ENCODE measurements at regions not wholly inside any gene's neighbourhood (a gene's known extent, or its start where the extent isn't known, plus 50 kb on each side); places are given as distances from the start of the nearest gene placed in this dataset.

DNA sequence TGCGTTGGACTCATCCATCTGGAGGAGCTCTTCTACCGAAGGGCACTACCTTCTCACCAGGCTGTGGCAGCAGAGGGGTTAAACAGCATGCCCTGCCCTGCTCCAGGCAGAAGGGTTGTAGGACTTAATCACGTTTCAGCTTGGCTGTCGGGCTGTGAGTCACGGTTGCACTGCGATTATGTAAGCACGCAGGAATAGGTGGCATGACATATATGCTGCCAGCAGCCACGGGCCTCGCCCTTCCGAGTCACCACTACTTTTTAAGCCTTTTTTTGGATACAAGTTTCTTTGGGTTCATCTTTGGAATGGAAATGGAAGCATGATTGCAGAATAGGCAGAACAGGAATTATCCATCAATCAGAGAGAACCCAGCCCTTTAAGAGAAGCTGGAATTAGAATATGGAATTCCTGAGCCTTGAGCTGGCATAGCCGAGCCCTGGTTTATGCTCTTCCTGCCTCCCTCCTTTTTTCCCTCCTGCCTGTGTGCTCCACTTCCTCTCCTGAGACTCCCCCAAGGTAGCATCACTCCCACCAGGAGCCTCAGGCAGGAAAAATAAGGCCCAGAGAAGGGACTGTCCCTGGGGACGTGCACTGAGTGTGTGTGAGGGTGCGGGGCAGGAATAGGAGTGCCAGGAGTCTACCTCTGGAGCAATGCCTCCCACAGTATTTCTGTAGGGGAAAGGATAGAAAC, 86.8 kb downstream of the SEMA4F start:
- TF ChIP-seq, protein P1, sequence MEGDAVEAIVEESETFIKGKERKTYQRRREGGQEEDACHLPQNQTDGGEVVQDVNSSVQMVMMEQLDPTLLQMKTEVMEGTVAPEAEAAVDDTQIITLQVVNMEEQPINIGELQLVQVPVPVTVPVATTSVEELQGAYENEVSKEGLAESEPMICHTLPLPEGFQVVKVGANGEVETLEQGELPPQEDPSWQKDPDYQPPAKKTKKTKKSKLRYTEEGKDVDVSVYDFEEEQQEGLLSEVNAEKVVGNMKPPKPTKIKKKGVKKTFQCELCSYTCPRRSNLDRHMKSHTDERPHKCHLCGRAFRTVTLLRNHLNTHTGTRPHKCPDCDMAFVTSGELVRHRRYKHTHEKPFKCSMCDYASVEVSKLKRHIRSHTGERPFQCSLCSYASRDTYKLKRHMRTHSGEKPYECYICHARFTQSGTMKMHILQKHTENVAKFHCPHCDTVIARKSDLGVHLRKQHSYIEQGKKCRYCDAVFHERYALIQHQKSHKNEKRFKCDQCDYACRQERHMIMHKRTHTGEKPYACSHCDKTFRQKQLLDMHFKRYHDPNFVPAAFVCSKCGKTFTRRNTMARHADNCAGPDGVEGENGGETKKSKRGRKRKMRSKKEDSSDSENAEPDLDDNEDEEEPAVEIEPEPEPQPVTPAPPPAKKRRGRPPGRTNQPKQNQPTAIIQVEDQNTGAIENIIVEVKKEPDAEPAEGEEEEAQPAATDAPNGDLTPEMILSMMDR (IDR thresholded peaks at IDR 0.05; ENCODE audit: insufficient read depth, low read depth, low read length, missing control alignments) = no peak
- H3K4me3 ChIP-seq (ENCODE audit: low read depth, low read length) = no peak overlapping the region
- DNase-seq (ENCODE audit: low read depth) = no peak

GRCh38 chr2:74741629-74742028, 87.6 kb downstream of the SEMA4F start:
- TF ChIP-seq, protein P1 (IDR thresholded peaks at IDR 0.05; ENCODE audit: insufficient read depth, low read depth, low read length, missing control alignments) = no peak
- no peak for DNase-seq (ENCODE audit: low read depth)
- H3K4me3 ChIP-seq (ENCODE audit: low read depth, low read length) = no peak overlapping the region

GRCh38 chr2:74742471-74742870, 88.4 kb downstream of the SEMA4F start:
- H3K4me3 ChIP-seq (ENCODE audit: low read depth, low read length) = no peak overlapping the region
- TF ChIP-seq, protein P1 (IDR thresholded peaks at IDR 0.05; ENCODE audit: insufficient read depth, low read depth, low read length, missing control alignments) = no peak
- no peak for DNase-seq (ENCODE audit: low read depth)

- no peak overlapping the region for H3K4me3 ChIP-seq (ENCODE audit: low read depth, low read length)
- no peak for DNase-seq (ENCODE audit: low read depth)
- TF ChIP-seq, protein P1 (IDR thresholded peaks at IDR 0.05; ENCODE audit: insufficient read depth, low read depth, low read length, missing control alignments) = no peak
Measured at GRCh38 chr2:74743039-74743438, 89.0 kb downstream of the SEMA4F start.

DNA sequence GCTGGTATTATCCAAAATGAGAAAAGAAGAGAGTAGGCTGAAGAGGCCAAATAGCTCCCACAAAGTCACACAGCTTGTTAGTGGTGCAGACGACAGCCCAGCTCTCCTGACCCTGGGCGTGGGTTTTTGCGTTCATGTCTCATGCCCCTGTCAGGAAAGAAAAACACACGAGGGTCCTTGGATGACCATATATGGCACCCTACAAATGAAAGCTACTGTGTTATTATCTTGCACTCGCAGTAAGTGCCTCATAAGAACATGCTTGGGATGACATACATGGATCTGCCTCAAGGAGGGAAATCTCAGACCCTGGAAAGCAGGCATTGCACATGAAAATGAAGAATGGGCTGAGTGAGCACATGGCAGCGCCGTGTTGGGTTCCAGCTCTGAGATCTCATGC, 89.7 kb downstream of the SEMA4F start:
- DNase-seq (ENCODE audit: low read depth) = no peak
- no peak overlapping the region for H3K4me3 ChIP-seq (ENCODE audit: low read depth, low read length)
- TF ChIP-seq, protein P1 (IDR thresholded peaks at IDR 0.05; ENCODE audit: insufficient read depth, low read depth, low read length, missing control alignments) = no peak

DNA sequence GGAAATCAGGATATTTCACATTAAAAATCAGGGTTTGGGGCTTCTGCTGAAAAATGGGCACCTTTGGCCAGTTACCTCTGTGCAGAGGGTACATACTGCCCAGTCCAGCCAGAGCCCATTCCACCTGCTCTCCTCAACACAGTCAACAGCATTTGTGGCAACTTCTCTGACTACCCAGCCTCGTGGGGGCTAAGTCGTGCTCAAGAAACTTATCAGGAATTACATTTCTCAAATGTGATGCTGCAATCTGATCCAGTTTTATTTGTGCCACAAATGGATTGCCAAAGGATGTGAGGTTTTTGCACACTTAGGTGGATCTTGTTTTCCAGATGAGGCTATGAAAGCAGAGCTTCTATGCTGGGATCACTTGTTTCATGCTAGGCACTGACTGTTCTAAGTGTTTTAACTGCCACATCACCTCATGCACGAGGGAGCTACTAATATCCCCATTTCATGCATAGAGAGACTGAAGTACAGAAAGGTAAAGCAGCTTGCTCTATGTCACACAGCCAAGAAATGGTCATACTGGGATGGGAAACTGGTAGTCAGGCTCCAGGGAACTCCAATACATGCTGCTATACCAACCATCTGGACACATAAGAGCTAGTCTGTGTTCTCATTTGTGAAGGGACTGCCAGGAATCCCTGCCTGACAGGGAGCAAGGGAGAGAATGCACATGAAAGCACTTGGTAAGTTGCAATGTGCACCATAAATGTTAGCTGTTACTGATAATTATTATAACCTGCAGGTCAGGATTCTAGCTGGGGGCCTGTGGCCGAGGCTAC, 89.0 kb upstream of the HK2 start:
- H3K4me3 ChIP-seq (ENCODE audit: low read depth, low read length) = no peak overlapping the region
- TF ChIP-seq, protein P1 (IDR thresholded peaks at IDR 0.05; ENCODE audit: insufficient read depth, low read depth, low read length, missing control alignments) = no peak
- no peak for DNase-seq (ENCODE audit: low read depth)
